ENCODE measurements at regions not wholly inside any gene's neighbourhood (a gene's known extent, or its start where the extent isn't known, plus 50 kb on each side); places are given as distances from the start of the nearest gene placed in this dataset.
"Not testable (repeated sequence)": the region's sequence is repeated elsewhere in the genome, so short reads cannot be mapped to it uniquely, and the experiment has no call there.

DNA sequence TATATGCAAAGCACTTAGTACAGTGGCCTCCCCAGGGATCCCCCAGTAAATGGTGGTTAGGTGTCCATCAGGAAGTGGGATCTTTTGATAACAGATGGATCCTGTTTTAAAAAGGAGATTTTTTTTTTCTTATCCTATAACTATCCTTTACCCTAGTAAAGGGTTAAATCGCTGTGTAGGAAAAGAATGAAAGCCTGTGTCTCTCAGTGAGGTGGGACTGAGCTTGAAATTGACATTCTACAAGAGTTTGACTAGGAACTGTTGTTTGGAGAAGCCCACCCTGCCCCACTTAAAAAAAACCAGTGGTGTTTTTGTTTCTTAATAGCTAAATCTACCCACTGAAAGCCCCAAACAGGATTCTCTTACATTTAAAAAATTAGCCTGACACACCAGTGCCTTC is 112.2 kb upstream of the EGLN3 start:
- DNase-seq (ENCODE audit: low read depth), result no peak

DNA sequence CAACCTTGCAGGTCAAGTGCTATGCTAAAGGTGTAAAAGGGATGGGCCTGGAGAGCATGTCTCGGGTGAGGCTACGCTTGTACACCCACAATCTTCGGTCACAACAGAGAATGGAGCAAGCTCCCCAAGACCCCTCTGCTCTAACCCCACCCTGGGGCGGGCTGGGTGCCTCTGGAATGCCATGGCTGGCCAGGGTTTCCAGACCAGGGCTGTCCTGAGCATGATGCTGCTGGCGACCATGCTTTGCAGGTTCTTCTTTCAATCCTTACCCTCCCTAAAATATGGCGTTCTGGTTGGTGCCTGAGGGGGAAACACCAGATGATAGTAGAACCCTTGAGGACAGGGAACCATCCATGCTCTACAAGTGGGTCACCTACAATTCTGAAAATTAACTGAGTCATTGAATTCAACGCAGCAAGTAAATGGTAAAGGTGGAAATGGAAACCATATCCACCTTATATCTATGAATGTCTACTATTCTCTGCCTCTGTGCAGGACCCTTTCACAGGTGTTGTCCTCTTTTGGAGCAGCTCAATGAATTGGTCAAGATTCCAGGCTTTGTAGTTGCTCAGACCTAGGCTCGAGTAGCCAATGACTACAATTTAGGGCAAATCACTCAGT is 111.6 kb upstream of the EGLN3 start:
- DNase-seq (ENCODE audit: low read depth), result no peak

DNA sequence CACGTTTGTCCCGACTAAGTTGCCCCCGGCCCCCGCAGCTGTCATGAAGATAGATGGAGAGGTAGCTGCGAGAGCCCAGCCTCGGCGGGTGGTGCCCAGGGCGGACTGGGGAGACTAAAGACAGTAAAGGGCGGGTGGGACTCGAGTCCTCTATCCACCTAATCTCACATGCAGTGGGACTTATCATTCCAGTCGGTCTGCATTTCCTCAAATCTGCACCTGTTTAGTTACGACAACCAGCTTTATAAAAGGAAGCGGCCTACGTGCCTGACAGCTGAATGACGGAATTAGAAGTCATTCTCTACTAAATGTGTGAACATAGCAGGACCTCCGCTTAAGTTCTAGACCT is 109.8 kb upstream of the EGLN3 start:
- no peak for DNase-seq (ENCODE audit: low read depth)

DNA sequence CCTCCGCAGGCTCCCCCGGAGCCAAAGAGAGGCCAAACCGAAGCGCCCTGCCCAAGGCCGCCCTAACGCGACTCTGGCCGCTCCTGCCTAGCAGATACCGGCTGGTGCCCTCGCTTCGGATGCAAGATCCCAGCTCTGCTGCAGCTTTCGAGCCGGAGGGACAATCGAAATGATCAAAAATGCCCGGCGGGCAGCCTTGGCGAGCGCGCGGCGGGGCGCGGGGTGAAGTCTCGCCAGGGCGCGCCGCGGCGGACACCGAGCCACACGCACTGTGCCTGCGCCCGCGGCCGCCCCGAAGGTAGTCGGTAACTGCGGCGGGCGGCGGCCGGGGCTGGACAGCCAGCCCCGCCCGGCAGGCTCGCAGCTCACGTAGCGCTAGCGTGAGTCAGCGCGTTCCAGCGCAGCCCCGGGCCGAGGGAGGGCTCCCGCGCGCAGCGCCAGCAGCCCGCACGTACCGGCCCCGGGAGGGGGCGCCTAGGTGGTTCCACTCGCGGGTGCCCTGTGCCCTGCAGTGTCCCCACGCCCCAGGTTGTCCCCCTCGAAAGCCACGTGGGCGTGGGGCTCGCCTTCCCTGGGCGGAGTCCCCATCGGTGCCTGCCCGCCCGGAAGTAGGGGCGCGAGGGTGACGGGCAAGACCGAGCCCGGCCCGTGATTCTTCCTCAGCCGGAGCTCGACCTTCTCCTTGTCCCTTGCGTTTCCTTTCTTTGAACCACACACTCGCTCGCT is 109.2 kb upstream of the EGLN3 start:
- peak; percentile 74 for DNase-seq (ENCODE audit: low read depth)

DNA sequence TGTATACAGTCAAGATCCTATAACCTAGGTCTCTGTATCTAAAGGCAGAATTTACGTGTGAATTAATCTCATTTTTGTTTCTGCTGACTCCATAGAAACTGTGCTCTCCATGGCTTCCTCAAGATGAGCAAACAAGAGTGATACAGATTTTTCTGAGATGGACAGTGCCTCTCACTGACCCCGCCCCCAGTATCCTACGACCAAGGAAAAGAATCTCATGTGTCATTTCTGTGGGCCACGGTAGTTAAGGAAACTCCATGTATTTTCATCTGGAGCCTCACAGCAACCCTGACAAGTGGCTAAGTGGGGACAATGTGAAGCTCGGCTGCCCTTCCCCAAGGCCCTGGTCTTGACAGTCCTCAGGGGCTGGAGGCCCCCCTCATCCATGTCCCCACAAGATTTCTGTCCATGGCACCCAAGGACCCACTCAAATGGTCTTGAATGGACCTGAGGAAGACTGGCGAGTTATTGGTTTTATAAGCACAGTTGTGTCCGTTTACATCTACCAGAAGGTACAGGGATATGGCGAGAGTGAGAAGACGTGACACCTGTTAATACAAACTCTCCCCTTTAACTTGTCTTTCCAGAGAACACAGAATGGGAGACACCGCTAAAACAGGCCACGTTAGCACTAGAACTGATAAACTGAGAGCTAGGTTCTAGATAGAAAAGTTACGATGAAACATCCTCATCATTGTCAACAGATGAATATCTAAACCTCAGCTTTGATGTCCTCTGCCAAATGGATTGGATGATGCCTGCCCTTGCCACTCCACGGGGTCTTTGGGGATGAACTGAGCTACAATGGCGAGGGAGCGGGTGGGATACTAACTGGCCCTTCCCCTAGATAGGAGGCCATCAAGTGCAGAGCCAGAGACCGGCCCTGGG is 108.4 kb upstream of the EGLN3 start:
- no peak for DNase-seq (ENCODE audit: low read depth)

DNA sequence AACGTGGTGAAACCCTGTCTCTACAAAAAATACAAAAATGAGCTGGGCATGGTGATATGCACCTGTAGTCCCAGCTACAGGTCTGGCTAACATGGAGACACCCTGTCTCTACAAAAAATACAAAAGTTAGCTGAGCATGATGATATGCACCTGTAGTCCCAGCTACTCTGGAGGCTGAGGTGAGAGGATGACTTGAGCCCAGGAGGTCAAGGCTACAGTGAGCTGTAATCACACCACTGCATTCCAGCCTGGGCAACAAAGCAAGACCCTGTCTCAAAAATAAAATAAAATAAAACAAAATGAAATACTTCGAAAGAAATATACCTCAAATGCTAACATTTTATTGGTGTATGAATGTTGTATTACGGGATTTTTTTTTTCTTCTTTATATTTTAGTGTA is 107.6 kb upstream of the EGLN3 start:
- no peak for DNase-seq (ENCODE audit: low read depth)

DNA sequence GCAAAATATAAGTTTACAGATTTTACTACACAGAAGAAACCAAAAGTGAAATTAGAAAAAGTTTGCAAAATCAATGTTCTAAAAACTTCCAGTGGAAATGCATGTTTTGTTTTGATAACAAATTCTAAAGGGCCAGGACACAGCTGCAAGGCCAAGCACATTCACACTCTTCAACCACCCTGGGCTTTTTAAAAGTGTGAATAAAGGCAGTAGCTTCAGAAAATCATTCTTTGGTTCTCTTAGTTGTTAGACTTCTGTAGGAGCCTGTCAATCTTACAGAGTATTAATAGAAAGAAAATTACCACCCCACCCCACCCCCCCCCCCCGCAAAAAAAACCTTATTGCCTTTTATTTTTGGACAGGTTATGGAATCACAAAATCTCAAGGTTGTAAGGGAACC is 105.2 kb upstream of the EGLN3 start:
- no peak for DNase-seq (ENCODE audit: low read depth)

DNA sequence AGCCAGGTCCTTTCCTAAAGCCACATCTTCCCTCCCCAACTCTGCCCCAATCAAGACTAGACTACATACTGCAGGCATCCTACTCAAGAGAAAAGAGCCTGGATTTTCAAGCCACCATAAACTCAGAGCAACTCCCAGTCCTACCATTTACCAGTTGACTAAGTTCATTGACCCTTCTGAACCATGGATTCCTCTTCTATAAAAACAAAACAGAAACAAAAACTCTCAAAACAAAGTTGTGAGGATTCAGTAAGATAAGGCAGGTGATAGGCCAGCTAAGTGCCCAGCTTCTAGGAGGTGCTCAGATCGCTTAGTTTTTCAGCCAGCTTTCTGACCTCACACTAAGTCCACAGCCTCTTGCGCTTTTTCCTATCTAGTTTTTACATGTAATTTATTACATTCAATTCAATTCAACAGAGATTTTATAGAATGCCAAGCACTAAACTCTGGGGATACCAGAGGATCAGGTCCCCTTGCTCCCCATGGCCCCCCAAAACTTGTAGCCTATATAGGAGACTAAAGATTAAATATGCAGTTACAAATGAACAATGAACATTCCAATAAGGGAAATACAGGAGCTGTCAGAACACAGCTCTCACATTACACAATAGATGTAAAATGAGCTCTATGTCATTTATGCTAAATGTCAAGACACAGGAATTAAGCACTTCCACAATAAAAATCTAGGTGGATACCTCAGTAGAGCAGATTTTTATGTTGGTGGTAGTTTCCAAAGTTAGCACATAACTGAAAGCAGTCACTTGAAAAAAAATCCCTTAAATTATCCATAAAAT is 104.5 kb upstream of the EGLN3 start:
- DNase-seq (ENCODE audit: low read depth), result no peak

DNA sequence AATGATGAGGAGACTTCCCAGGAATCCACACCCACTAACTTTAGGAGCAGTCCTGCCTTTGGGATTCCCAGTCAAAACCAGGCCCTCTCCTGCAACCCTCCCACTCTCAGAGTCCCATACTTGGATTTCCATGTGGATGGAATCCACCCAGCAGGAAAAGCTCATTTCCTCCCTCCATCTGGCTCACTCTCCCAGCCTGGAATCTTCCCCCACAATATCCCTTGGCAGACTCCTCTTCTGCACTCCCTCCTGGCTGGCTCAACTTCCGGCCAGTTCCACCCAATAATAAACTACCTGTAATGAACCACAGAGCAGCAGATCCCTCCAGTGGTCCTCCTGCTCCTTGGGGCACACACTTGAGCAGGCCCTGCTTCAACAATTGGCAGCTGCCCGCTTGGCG is 102.8 kb upstream of the EGLN3 start:
- peak; percentile 25 for DNase-seq (ENCODE audit: low read depth)

DNA sequence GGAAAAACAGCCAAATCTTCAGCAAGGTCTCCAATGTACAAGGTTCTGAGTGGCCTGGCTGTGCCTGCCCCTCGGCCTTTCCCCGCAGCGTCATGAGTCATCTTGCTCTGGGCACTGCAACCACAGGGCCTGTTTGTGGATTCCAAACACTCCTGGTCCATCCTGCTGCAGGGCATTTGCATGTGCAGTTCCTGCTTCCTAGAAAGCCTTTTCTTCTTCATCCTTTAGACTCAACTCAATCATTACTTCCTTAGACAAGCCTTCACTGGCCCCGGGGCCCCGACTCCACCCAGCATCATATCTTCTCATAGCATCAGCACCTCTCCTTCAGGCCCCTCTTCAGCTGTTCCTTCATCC is 101.8 kb upstream of the EGLN3 start:
- peak; percentile 52 for DNase-seq (ENCODE audit: low read depth)

DNA sequence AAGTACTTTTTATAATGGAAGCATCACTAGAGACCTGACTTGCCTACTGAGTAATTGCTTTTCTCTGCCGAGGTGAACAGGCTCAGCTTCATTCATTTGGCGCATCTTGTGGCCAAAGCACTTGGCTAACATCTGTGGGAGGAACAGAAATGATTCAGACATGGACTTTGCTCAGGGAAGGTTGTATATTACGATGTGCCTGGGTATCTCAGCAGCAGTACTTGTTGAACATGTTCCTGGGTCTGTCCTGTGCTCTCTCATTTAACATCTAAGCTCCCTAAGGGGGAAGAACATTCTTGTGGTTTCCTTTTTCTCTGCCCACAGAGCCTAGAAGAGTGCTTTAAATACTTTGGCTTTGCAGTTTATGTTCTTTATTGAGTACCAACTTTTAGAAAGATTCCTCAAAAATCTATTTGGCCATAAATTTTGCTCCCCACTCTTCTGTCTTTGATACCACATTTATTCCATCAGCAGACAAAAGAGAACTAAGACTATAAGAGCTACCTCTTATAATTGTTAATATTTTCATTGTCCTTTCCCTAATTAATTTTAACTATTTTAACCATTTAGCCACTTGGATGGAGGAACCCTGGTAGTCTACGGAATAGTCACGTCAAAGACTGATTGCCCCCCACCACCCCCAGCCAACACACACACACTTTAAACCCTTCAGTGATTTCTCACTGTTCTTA is 101.2 kb upstream of the EGLN3 start:
- peak; percentile 47 for DNase-seq (ENCODE audit: low read depth)

DNA sequence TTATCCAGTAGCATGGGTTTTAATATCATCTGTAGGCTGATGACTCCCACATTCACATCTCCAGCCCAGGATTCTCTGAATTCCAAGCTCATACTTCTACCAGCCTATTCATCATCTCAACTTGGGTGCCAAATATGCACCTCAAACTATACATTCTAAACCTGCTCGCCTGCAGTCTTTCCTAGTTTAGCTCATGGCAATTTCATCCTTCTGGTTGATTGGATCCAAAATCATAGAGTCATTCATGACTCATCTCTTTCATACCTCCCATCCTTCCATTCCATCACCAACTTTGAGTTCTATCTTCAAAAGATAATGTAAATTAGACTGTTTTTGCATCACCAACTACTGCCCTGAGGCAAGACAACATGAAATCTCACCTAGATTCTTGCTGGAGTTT is 99.7 kb upstream of the EGLN3 start:
- DNase-seq (ENCODE audit: low read depth), result peak; percentile 12

DNA sequence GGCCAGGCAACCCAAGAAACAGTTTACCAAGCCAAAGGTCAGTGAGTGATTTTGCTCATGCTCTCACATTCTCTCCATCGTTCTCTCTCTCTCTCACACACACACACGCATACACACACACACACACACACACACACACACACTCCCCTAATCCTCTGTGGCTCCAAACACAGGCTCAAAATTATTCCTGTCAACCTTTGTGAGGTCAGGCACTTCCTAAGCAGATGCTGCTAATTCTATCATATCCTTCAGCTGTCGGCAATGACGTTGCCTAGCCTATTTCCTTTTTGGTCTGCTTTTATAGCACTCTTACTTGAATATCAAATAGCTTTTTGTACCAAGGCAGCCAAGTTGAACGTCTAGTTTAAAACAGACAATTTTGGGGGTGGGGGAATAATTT is 98.9 kb upstream of the EGLN3 start:
- no peak for DNase-seq (ENCODE audit: low read depth)

DNA sequence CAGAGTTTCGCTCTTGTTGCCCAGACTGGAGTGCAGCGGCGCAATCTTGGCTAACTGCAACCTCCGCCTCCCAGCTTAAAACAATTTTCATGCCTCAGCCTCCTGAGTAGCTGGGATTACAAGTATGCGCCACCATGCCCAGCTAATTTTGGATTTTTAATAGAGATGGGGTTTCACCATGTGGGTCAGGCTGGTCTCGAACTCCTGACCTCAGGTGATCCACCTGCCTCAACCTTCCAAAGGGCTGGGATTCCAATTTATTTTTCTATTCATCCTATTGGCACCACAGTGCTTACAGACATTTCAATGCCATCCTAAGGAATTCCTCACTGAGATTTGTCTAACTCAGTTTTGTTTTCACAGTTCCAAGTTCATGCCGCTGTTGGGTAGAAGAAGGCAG is 98.3 kb upstream of the EGLN3 start:
- not testable (repeated sequence) for DNase-seq (ENCODE audit: low read depth)

DNA sequence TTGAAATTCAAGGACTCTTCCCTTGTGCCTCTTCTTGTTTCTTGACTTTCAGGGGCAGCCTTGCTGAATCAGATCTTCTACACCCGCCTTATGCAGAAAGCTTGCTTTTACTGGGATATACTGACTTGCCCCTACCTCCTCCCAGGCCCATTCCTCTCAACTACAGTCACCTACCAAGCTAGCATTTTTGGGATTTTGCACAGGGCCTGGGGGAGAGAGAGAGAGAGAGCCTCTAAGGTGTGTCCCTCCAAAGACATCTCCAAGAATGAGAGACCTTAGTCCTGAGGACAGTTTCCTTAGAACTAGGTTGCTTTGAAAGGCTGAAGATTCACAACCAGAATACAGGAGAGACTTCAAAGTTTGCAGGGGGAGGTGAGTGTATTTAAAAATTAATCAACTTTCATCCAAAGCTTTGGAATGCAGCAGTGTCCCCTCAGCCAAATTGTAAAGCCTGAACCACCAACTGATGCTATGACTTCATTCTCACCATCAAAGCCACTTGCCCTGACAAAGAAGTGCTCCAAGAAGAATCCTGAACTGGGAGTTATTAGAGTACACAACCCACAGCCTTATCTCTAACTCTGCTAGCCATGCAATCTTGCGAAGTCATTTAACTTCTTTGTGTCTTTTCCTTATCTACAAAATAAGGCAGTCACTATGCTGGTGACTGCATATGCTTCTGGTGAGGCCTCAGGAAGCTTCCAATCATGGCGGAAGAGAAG is 96.1 kb upstream of the EGLN3 start:
- no peak for DNase-seq (ENCODE audit: low read depth)

DNA sequence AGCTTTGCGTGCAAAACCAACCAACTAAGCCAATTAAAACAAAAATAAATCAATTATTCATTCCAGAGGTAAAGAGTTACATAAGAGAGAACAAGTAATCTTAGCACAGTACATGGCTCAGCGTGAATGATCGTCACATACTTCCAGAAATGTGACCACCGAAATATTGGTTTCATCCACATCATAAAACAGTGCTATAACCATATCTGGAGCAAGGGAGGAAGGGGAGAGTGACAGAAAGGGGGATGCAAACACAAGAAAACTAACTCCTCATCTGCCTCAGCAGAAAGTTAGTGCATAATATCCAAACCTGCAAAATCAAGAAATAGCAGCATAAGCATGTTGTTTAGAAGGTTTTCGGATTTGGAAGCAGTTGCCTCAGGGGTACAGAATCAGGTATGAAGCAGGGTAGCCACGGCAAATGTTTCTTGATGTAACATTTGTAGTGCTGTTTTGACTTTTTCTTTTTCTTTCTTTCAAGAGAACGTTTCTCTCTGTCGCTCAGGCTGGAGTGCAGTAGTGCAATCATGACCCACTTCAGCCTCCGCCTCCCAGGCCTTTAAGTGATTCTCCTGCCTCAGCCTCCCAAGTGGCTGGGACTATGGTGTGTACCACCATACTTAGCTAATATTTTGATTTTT is 93.9 kb upstream of the EGLN3 start:
- no peak for DNase-seq (ENCODE audit: low read depth)

DNA sequence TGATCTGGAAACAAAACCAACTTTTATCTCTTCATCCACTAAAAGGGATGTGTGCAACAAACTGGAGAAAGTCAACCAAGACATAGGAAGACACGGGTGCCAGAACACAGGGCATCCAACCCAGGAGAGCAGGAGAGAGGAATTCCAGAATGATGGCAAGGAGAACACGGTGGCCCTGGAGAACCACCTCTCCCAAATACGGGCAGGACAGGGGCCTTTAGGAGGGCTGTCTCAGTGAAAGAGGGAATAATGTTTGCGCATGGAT is 93.4 kb upstream of the EGLN3 start:
- DNase-seq (ENCODE audit: low read depth), result no peak

DNA sequence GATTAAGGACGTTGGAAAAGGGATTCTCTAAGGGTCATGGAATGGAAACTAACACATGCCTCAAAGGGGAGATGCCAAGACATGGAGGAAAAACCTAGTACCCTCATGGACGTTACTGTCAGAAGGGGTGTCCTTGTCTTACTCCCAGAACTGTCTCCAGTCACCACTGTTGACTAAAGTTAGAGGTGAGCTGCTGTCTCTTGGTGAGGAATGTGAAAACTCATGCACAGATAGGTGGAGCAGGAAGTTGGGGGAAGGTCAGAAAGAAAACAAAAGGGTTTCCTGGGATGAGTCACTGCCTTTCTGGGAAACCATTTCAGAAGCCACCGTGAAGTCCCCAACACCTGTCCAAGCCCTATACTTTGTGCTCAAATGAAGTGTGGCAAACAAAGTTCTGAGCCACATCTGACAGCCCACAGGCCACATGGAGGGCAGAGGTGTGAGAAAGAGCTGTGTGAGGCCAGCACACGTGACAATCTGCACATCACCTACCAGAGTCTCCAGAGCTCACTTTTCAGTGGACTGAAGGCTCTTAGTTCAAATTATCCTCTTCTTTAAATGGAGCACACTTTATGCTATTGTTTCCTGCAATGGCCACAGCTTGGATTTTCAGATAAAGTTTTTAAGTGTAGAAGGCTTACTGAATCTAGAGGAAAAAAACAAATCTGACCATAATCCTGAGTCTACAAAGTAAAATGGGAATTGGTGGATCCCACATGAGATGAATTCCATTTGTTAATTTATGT is 92.9 kb upstream of the EGLN3 start:
- no peak for DNase-seq (ENCODE audit: low read depth)

DNA sequence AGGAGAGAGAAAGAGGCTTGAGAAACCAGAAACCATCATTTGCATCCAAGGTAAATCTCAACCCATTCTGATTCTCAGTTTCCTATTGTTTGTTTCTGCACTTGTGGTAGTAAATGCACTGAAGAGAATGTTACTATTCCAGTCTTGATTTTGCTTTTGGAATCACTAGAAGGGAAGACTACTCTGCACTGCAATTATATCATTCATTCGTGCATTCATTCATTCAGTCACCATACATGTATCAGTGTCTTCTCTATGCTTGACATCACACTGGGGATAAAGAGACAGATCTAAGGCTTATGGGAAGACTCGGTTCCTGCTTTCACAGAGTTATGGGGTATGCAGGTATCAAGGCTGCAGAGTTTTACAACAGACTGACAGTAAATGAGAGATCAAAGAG is 90.3 kb upstream of the EGLN3 start:
- no peak for DNase-seq (ENCODE audit: low read depth)

DNA sequence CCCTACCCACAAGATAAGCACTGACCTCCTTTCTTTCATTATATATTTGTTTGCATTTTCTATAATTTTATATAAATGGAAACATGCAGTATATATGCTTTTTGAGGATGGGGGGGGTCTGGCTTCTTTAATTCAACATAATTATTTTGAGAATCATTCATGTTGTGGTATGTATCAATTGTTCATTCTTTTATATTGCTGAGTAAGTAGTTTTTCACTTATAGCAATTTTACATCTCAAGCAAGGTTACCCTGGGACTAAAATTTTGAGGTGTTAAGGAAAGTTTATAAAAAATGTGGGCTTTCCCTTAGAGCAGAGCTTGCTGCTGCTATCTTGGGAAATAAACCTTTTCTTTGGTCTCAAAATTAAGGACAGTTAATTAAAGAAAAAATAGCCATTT is 89.9 kb upstream of the EGLN3 start:
- DNase-seq (ENCODE audit: low read depth), result no peak

All from EH (cell line).